Activated CD8-positive, alpha-beta memory T cell treated with anti-CD3 and anti-CD28 coated beads, Interleukin-2, amount 10 ng/mL, durations not matched to agents 7 days and 5 days (primary cell): ENCODE measurements at regions not wholly inside any gene's neighbourhood (a gene's known extent, or its start where the extent isn't known, plus 50 kb on each side); places are given as distances from the start of the nearest gene placed in this dataset.

Source experiments
- ATAC-seq: fragments of 150-1000 bp; cut with Tn5 transposase; one replicate; pipeline ENCODE4 v1.10.0; 2021; ENCODE audit warnings: moderate library complexity
- CTCF ChIA-PET: fragments of 350-600 bp; sonication (Branson Sonifier 250); formaldehyde crosslinking; loops from one replicate; lab custom pipeline; 2021; ENCODE audit warnings: antibody characterized with exemption; lab: Charles Lee
- DNase-seq: peaks from one replicate; pipeline ENCODE4 v3.0.0-alpha.2; 2020
- H3K27ac Mint-ChIP-seq: one replicate; pipeline ENCODE4 v1.8.0; 2021; ENCODE audit warnings: mild to moderate bottlenecking, mixed read lengths
- H3K27me3 Mint-ChIP-seq: one replicate; pipeline ENCODE4 v1.8.0; 2021; ENCODE audit warnings: mixed read lengths
- H3K36me3 Mint-ChIP-seq: one replicate; pipeline ENCODE4 v1.8.0; 2021; ENCODE audit warnings: mild to moderate bottlenecking, mixed read lengths
- H3K4me1 Mint-ChIP-seq: one replicate; pipeline ENCODE4 v1.8.0; 2021; ENCODE audit warnings: mixed read lengths
- H3K4me3 Mint-ChIP-seq: one replicate; pipeline ENCODE4 v1.8.0; 2021; ENCODE audit warnings: mild to moderate bottlenecking, moderate library complexity, mixed read lengths
- H3K9me3 Mint-ChIP-seq: one replicate; pipeline ENCODE4 v1.8.0; 2022; ENCODE audit warnings: low read depth, mixed read lengths

DNA sequence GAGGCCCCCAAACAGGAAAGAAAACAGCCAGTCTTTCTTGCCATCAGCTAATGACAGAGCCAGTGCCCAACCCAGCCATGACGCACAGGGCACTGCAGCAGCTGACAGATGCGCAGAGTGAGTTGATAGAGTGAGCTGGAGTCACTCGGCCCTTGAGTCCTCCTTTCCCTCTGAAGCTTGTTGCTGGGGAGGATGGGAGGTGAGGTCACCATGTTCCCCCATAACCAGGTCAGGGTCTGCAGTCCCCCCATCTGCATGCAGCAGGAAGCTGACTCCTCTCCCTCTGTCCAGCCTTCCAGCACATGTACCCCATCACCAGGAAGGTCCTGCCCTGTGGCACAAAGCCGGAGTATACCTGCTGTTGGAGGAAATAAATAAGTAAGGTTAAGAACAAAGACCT lies 174.6 kb downstream of the ABHD5 start:
- H3K4me1 Mint-ChIP-seq: no peaks in the 10 kb centered on the region
- DNase-seq (no peak), ATAC-seq (no peak)
- CTCF ChIA-PET: interaction anchor here (0.6 kb wide), 1 partner anchor 348 kb away, joined by 3 read pairs; no protein-coding TSS in a partner anchor
- no peak overlapping the region for H3K27ac Mint-ChIP-seq
- H3K9me3 Mint-ChIP-seq: no peaks in the 10 kb centered on the region
- no peaks in the 10 kb centered on the region for H3K36me3 Mint-ChIP-seq
- no peak overlapping the region for H3K4me3 Mint-ChIP-seq
- peaks cover 8% of the 10 kb centered on the region for H3K27me3 Mint-ChIP-seq

DNA sequence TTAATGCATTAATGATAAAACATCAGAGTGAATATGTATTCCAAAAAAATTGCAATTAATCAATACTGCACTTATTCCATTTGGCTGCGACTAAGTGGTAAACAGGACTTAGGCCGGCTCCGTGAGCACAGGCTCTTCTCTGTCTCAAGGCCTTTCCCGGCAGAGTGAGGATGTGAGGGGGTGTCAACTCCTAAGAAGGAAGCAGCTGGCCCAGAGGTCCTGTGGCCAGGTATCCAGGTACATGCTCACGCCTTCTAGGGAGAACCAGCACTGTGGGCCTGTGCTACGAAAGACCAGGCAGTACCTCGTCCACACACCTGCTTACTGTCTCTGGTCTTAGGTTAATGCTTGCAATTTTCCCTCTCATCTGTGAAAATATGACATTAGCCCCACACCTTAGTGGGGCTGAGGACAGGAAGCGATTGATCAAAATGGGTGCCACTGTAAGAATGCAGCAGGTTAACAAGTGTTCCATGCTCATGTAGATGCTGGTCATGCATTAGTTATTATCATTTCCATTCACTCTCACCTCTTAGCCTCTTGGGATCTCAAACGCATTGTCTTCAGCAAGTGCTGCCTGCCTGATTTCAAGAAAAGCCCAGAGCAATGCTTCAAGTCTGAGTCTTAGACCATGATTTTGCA lies 175.3 kb downstream of the ABHD5 start:
- no peaks in the 10 kb centered on the region for H3K4me1 Mint-ChIP-seq
- ATAC-seq: no peak
- H3K27ac Mint-ChIP-seq: no peak overlapping the region
- H3K9me3 Mint-ChIP-seq: no peaks in the 10 kb centered on the region
- no peaks in the 10 kb centered on the region for H3K36me3 Mint-ChIP-seq
- H3K4me3 Mint-ChIP-seq: no peak overlapping the region
- no peak for DNase-seq
- H3K27me3 Mint-ChIP-seq: peaks cover 13% of the 10 kb centered on the region
- CTCF ChIA-PET: interaction anchor here (0.6 kb wide), 1 partner anchor 348 kb away, joined by 3 read pairs; no protein-coding TSS in a partner anchor

GRCh38 chr3:43866529-43867353 lies 176.0 kb downstream of the ABHD5 start:
- H3K9me3 Mint-ChIP-seq: no peaks in the 10 kb centered on the region
- no peak for DNase-seq
- no peak overlapping the region for H3K4me3 Mint-ChIP-seq
- CTCF ChIA-PET: no interaction called here
- no peak overlapping the region for H3K27ac Mint-ChIP-seq
- H3K36me3 Mint-ChIP-seq: no peaks in the 10 kb centered on the region
- peaks cover 18% of the 10 kb centered on the region for H3K27me3 Mint-ChIP-seq
- no peaks in the 10 kb centered on the region for H3K4me1 Mint-ChIP-seq
- ATAC-seq: no peak

DNA sequence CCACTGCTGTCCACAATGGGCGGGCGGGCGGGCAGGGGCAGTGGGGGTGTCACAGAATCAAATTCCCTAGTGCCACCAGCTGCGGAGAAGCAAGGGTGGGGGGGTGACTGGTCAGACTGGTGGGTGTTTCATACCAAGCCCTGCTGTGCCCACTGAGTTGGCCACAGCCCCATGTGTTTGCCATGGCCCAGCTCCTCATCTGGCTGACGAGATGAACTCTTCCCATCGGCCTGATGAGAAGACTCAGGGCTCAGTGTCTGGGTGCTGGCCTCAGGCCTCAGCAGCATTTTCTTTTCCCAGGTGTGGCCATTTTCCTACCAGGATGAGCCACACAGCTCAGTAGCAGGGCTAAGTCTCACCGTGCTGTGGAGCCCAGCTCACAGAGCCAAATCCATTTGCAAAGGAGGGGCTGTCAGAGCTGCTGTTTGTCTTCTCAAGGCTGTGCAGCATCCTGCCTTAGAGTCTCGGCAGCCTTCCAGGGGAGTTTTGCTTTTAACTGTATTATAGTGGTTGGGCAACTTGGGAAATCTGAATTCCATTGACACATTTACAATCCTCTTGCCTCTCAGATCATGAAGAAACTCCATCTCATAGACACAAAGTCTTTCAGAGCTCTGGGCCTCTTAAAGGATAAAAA lies 176.8 kb downstream of the ABHD5 start:
- CTCF ChIA-PET: interaction anchor here (1.0 kb wide), 1 partner anchor 23 kb away, joined by 3 read pairs; no protein-coding TSS in a partner anchor
- DNase-seq: no peak
- no peaks in the 10 kb centered on the region for H3K4me1 Mint-ChIP-seq
- H3K27me3 Mint-ChIP-seq: peaks cover 26% of the 10 kb centered on the region
- ATAC-seq: no peak
- H3K36me3 Mint-ChIP-seq: no peaks in the 10 kb centered on the region
- H3K27ac Mint-ChIP-seq: no peak overlapping the region
- H3K4me3 Mint-ChIP-seq: no peak overlapping the region
- H3K9me3 Mint-ChIP-seq: no peaks in the 10 kb centered on the region

- Mint-ChIP-seq H3K4me3 (no peak overlapping the region), H3K9me3 (no peaks in the 10 kb centered on the region), H3K27me3 (peaks cover 29% of the 10 kb centered on the region), H3K36me3 (no peaks in the 10 kb centered on the region), H3K27ac (no peak overlapping the region), H3K4me1 (no peaks in the 10 kb centered on the region)
- CTCF ChIA-PET: no interaction called here
- DNase-seq: no peak
- ATAC-seq: no peak
These were observed 178.8 kb downstream of the ABHD5 start for GRCh38 chr3:43869491-43869890.

- no peak overlapping the region for H3K4me3 Mint-ChIP-seq
- H3K9me3 Mint-ChIP-seq: no peaks in the 10 kb centered on the region
- H3K27ac Mint-ChIP-seq: no peak overlapping the region
- DNase-seq (no peak), ATAC-seq (no peak)
- H3K4me1 Mint-ChIP-seq: no peaks in the 10 kb centered on the region
- CTCF ChIA-PET: no interaction called here
- no peaks in the 10 kb centered on the region for H3K36me3 Mint-ChIP-seq
- peaks cover 29% of the 10 kb centered on the region for H3K27me3 Mint-ChIP-seq
These were observed 179.4 kb downstream of the ABHD5 start for GRCh38 chr3:43870120-43870519.

DNA sequence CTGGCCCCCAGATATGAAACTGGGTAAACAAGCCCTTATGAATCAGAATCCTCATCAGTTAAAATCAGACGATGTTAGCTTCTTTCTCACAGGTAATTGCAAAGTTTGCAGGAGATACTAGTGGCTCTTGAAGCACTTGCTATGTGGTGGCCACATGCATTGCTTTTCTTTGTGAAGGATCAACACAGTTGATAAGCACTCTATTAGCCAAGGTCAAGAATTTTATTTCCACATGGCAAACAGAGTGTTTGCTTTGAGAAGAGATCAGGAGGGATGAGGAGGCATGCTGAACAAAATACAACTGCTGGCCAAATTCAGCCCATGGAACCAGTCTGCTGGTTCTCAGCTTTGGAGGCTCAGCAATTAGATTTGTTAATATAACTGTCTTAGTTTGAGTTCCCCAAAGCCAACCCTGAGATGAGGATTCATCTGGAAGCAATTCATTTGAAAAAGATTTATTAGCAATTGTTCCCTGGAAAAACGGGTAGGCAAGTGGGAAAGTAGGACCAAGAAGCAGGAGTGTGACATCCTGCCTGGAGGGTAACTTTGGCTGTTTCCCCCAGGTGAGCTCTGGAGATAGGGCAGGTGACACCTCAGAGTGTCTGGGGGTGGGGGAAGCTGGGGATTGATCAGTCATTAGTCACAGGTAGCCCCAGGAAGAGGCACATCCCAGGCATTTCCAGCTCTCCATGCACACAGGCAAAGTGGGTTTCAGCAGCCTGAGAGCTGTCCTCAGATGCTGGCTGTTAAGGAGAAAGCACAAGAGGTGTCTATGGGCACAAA lies 180.3 kb downstream of the ABHD5 start:
- H3K4me3 Mint-ChIP-seq: no peak overlapping the region
- CTCF ChIA-PET: no interaction called here
- H3K27me3 Mint-ChIP-seq: peaks cover 29% of the 10 kb centered on the region
- no peak for ATAC-seq
- H3K36me3 Mint-ChIP-seq: no peaks in the 10 kb centered on the region
- H3K4me1 Mint-ChIP-seq: no peaks in the 10 kb centered on the region
- H3K9me3 Mint-ChIP-seq: no peaks in the 10 kb centered on the region
- no peak overlapping the region for H3K27ac Mint-ChIP-seq
- DNase-seq: no peak

- Mint-ChIP-seq H3K4me1 (no peaks in the 10 kb centered on the region), H3K4me3 (no peak overlapping the region), H3K9me3 (no peaks in the 10 kb centered on the region), H3K36me3 (no peaks in the 10 kb centered on the region), H3K27ac (no peak overlapping the region), H3K27me3 (peaks cover 29% of the 10 kb centered on the region)
- ATAC-seq: no peak
- no peak for DNase-seq
- CTCF ChIA-PET: no interaction called here
These were observed 181.0 kb downstream of the ABHD5 start for GRCh38 chr3:43871627-43872245.

DNA sequence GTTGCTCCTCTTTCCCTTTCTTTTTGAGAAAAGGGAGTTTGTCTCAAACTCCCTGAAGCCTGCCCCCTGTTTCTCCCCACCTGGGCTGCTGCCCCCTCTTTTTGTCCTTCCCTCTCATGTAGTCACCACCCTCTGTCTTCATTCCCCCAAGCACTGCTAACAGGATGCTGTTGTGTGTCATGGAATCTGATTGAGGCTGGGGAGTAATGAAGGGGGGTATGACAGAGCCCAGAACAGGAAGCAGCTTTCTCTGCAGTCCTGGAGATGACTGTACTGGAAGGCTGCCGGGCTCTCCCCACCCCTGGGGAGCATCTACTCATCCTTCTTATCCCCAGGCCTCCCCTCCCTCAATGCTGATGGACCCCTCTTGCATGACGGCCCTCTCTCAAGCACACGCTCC lies 181.6 kb downstream of the ABHD5 start:
- Mint-ChIP-seq H3K27ac (no peak overlapping the region), H3K9me3 (no peaks in the 10 kb centered on the region), H3K36me3 (no peaks in the 10 kb centered on the region), H3K4me1 (no peaks in the 10 kb centered on the region), H3K27me3 (peaks cover 32% of the 10 kb centered on the region), H3K4me3 (no peak overlapping the region)
- CTCF ChIA-PET: no interaction called here
- DNase-seq (no peak), ATAC-seq (no peak)

GRCh38 chr3:43872901-43873300 lies 182.2 kb downstream of the ABHD5 start:
- no peak overlapping the region for H3K4me3 Mint-ChIP-seq
- no peak for DNase-seq
- no peaks in the 10 kb centered on the region for H3K36me3 Mint-ChIP-seq
- peaks cover 35% of the 10 kb centered on the region for H3K27me3 Mint-ChIP-seq
- H3K27ac Mint-ChIP-seq: no peak overlapping the region
- CTCF ChIA-PET: no interaction called here
- H3K9me3 Mint-ChIP-seq: no peaks in the 10 kb centered on the region
- no peaks in the 10 kb centered on the region for H3K4me1 Mint-ChIP-seq
- ATAC-seq: no peak

- Mint-ChIP-seq H3K9me3 (no peaks in the 10 kb centered on the region), H3K27me3 (peaks cover 33% of the 10 kb centered on the region), H3K27ac (no peak overlapping the region), H3K36me3 (no peaks in the 10 kb centered on the region), H3K4me1 (no peaks in the 10 kb centered on the region), H3K4me3 (no peak overlapping the region)
- CTCF ChIA-PET: no interaction called here
- DNase-seq (peak; percentile 19), ATAC-seq (no peak)
These were observed 183.0 kb downstream of the ABHD5 start for GRCh38 chr3:43873723-43874122.

GRCh38 chr3:43874290-43874689 lies 183.6 kb downstream of the ABHD5 start:
- H3K27ac Mint-ChIP-seq: no peak overlapping the region
- CTCF ChIA-PET: no interaction called here
- no peak overlapping the region for H3K4me3 Mint-ChIP-seq
- H3K36me3 Mint-ChIP-seq: no peaks in the 10 kb centered on the region
- ATAC-seq: no peak
- H3K27me3 Mint-ChIP-seq: peaks cover 38% of the 10 kb centered on the region
- no peaks in the 10 kb centered on the region for H3K4me1 Mint-ChIP-seq
- DNase-seq: no peak
- H3K9me3 Mint-ChIP-seq: no peaks in the 10 kb centered on the region

- ATAC-seq (no peak), DNase-seq (peak; percentile 2)
- H3K4me3 Mint-ChIP-seq: no peak overlapping the region
- no peak overlapping the region for H3K27ac Mint-ChIP-seq
- H3K4me1 Mint-ChIP-seq: no peaks in the 10 kb centered on the region
- H3K27me3 Mint-ChIP-seq: peaks cover 40% of the 10 kb centered on the region
- CTCF ChIA-PET: no interaction called here
- no peaks in the 10 kb centered on the region for H3K36me3 Mint-ChIP-seq
- H3K9me3 Mint-ChIP-seq: no peaks in the 10 kb centered on the region
These were observed 184.0 kb downstream of the ABHD5 start for GRCh38 chr3:43874731-43875130.
